ENCODE measurements at regions not wholly inside any gene's neighbourhood (a gene's known extent, or its start where the extent isn't known, plus 50 kb on each side); places are given as distances from the start of the nearest gene placed in this dataset.
A peak's percentile ranks its signal among the peaks of the same experiment; 100 is the strongest.

GRCh38 chr3:182364323-182364722, 429.0 kb upstream of the ATP11B start:
- DNase-seq (ENCODE audit: low spot score), result no peak
- no peak overlapping the region for H3K27ac ChIP-seq
- no peak for TF ChIP-seq CTCF (IDR thresholded peaks at IDR 0.05)
- no peak for TF ChIP-seq POLR2AphosphoS5 (IDR thresholded peaks at IDR 0.05)
- TF ChIP-seq POLR2A (IDR thresholded peaks at IDR 0.05), result no peak

DNA sequence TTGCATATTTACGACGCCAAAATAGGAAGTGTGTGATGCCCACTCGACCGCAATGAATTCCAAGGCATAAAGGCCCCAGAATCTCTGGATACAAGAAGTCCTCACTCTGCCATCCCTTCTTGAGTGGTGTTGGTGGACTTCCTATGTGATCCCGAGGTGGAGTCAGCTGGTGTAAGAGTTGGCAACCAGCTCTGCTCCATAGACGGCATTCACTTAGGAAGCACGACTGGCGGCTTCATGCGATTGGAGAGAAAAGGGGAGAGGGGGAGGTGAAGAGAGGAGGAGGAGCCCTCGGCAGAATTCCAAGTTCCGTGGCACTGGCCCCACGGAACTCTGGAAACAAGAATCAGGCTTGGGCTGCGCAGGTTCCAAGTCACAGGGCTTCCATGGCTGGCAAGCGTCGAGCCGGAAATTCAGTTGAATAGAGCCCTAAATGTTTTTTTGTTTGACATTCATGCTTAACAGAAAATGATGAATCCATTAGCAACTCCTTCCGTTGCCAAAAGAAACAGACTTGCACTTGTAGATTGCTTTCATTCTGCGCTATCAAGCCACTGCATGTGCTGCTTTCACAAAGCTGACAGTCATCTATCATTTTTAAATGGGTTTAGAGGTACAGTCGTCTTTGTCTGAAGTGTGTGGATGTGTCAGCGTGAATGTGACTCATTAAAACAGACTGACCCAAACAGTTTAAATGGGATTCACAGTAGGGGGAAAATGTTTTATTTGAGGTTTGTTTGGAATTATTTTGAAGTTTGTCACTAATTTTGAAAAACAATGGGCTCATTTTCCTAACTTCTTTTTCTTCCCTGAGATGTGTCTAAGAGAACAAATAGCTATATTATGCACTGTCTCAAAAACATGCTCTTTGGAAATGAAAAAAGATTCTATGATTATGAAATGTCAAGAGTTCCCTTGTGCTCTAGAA, 428.3 kb upstream of the ATP11B start:
- no peak for TF ChIP-seq POLR2AphosphoS5 (IDR thresholded peaks at IDR 0.05)
- TF ChIP-seq POLR2A (IDR thresholded peaks at IDR 0.05), result no peak
- no peak for TF ChIP-seq CTCF (IDR thresholded peaks at IDR 0.05)

More at GRCh38 chr3:182364323-182364722, 429.0 kb upstream of the ATP11B start:
- H3K4me1 ChIP-seq (replicated peaks), result no peaks in the 10 kb centered on the region
- H3K36me3 ChIP-seq, result no peaks in the 10 kb centered on the region
- WGBS, result 62% methylated on average over 6 of the region's 6 CpGs
- no peaks in the 10 kb centered on the region for H3K27me3 ChIP-seq (replicated peaks; ENCODE audit: insufficient read depth)
- intact Hi-C loops (cut with DNase I), result no loop called here
- H3K4me3 ChIP-seq, result no peak overlapping the region
- no peaks in the 10 kb centered on the region for H3K9me3 ChIP-seq

DNA sequence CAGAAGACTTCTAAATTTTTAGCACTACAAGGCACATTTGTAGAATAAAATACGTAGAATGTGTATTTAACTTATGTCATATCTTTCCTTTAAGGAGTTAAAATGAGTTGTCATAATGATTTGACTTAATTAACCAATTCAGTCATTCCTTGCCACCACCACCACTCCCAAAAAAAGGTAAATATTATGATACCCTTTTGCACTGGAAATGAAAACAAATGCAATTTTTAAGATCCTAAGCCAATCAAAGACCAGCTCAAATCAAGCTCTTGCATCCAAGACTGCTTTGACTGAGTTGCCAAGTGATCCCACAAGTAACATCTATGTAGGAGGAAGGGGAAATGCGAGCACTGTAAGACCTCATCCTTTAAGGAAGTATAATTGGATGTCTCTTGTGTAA, 426.6 kb upstream of the ATP11B start:
- Histone ChIP-seq H3K4me1 (replicated peaks) (no peaks in the 10 kb centered on the region), H3K27me3 (replicated peaks; ENCODE audit: insufficient read depth) (no peaks in the 10 kb centered on the region), H3K36me3 (no peaks in the 10 kb centered on the region), H3K4me3 (no peak overlapping the region), H3K27ac (no peak overlapping the region), H3K9me3 (no peaks in the 10 kb centered on the region)
- intact Hi-C loops (cut with DNase I), result no loop called here
- DNase-seq (ENCODE audit: low spot score), result no peak
- WGBS, result 94% methylated on average over 2 of the region's 2 CpGs
- TF ChIP-seq POLR2A (IDR thresholded peaks at IDR 0.05) (no peak), POLR2AphosphoS5 (IDR thresholded peaks at IDR 0.05) (no peak), CTCF (IDR thresholded peaks at IDR 0.05) (no peak)

More for the DNA sequence above, 428.3 kb upstream of the ATP11B start:
- intact Hi-C loops (cut with DNase I), result no loop called here
- DNase-seq (ENCODE audit: low spot score), result peak; percentile 4
- WGBS, result 41% methylated on average over 20 of the region's 20 CpGs
- Histone ChIP-seq H3K36me3 (no peaks in the 10 kb centered on the region), H3K27me3 (replicated peaks; ENCODE audit: insufficient read depth) (no peaks in the 10 kb centered on the region), H3K9me3 (no peaks in the 10 kb centered on the region), H3K4me3 (peak overlapping the region in 1 of 2 donors; percentile 2), H3K4me1 (replicated peaks) (no peaks in the 10 kb centered on the region), H3K27ac (no peak overlapping the region)

DNA sequence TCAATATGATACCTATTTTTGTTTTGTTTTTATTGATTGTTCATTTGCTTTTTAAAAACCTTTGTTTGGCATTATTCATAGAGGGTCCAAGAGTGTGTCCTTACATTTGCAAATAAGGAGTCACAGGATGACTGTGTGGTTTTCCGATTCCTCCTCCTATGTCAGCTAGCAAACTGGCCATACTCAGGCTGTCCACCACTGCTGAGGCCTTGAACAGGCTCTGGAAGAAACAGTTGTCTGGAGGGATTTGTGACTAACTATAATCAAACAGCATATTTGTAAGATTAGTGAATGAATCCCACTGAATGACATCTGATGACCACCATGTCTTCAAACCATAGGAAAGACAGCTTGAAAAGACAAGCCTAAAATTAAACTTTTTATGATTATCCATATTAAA, 423.4 kb upstream of the ATP11B start:
- H3K4me3 ChIP-seq, result no peak overlapping the region
- no peak for DNase-seq (ENCODE audit: low spot score)
- H3K9me3 ChIP-seq, result no peaks in the 10 kb centered on the region
- 100% methylated on average over 1 of the region's 1 CpG for WGBS
- no peak overlapping the region for H3K27ac ChIP-seq
- intact Hi-C loops (cut with DNase I), result no loop called here
- H3K4me1 ChIP-seq (replicated peaks), result no peaks in the 10 kb centered on the region
- no peaks in the 10 kb centered on the region for H3K36me3 ChIP-seq
- TF ChIP-seq POLR2AphosphoS5 (IDR thresholded peaks at IDR 0.05) (no peak), POLR2A (IDR thresholded peaks at IDR 0.05) (no peak), CTCF (IDR thresholded peaks at IDR 0.05) (no peak)
- H3K27me3 ChIP-seq (replicated peaks; ENCODE audit: insufficient read depth), result no peaks in the 10 kb centered on the region

GRCh38 chr3:182370949-182371348, 422.4 kb upstream of the ATP11B start:
- Histone ChIP-seq H3K27me3 (replicated peaks; ENCODE audit: insufficient read depth) (no peaks in the 10 kb centered on the region), H3K4me1 (replicated peaks) (no peaks in the 10 kb centered on the region), H3K4me3 (no peak overlapping the region), H3K9me3 (no peaks in the 10 kb centered on the region), H3K36me3 (no peaks in the 10 kb centered on the region), H3K27ac (no peak overlapping the region)
- no peak for DNase-seq (ENCODE audit: low spot score)
- TF ChIP-seq POLR2A (IDR thresholded peaks at IDR 0.05) (no peak), POLR2AphosphoS5 (IDR thresholded peaks at IDR 0.05) (no peak), CTCF (IDR thresholded peaks at IDR 0.05) (no peak)
- 48% methylated on average over 1 of the region's 1 CpG for WGBS
- intact Hi-C loops (cut with DNase I), result no loop called here

Measured in prostate gland (tissue), 2 donors.